ENCODE measurements at regions not wholly inside any gene's neighbourhood (a gene's known extent, or its start where the extent isn't known, plus 50 kb on each side); places are given as distances from the start of the nearest gene placed in this dataset.

DNA sequence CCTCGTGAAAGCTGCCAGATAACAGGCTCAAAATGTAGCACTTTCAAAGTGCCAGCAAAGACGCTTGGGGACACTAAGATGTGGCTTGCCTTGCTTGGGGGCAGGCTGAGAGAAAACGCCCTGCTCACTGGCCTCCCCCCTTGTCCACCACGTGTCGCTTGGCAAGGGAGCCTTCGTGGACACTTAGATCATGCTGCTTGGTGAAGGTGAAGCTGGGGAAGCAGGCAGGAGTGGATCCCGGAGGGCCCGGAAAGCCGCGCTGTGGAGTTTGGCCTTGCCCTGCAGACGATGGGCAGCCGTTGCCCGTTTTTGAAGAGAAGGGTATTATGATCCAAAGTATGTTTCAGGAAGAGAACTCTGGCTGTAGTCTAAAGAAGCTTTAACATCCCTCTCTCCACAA, 53.4 kb upstream of the BDKRB2 start:
- TF ChIP-seq, protein P1, sequence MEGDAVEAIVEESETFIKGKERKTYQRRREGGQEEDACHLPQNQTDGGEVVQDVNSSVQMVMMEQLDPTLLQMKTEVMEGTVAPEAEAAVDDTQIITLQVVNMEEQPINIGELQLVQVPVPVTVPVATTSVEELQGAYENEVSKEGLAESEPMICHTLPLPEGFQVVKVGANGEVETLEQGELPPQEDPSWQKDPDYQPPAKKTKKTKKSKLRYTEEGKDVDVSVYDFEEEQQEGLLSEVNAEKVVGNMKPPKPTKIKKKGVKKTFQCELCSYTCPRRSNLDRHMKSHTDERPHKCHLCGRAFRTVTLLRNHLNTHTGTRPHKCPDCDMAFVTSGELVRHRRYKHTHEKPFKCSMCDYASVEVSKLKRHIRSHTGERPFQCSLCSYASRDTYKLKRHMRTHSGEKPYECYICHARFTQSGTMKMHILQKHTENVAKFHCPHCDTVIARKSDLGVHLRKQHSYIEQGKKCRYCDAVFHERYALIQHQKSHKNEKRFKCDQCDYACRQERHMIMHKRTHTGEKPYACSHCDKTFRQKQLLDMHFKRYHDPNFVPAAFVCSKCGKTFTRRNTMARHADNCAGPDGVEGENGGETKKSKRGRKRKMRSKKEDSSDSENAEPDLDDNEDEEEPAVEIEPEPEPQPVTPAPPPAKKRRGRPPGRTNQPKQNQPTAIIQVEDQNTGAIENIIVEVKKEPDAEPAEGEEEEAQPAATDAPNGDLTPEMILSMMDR (IDR thresholded peaks at IDR 0.05; ENCODE audit: control insufficient read depth, extremely low read depth, insufficient read depth), result no peak

DNA sequence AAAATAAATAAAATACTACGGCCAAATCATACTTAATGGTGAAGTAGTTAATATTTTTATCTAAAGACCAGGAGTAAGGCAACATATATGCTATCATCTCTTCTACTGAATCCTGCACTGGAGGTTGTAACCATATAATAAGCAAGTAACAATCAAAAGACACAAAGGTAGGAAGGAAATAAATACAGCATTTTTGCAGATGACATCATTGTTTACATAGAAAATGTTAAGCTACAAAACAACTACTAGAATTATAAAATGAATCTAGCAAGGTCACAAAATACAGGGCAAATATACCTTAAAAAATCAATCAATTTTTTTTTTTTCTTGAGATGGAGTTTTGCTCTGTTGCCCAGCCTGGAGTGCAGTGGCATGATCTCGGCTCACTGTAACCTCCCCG, 51.6 kb upstream of the BDKRB2 start:
- no peak for DNase-seq (ENCODE audit: low read depth)
- H3K4me3 ChIP-seq (ENCODE audit: low read depth, low read length), result no peak overlapping the region
- TF ChIP-seq, protein P1 (IDR thresholded peaks at IDR 0.05; ENCODE audit: control insufficient read depth, extremely low read depth, insufficient read depth), result no peak

More for the DNA sequence above, 53.4 kb upstream of the BDKRB2 start:
- DNase-seq (ENCODE audit: low read depth), result no peak
- no peak overlapping the region for H3K4me3 ChIP-seq (ENCODE audit: low read depth, low read length)
